Bronchial epithelial cell (primary cell): ENCODE measurements at regions not wholly inside any gene's neighbourhood (a gene's known extent, or its start where the extent isn't known, plus 50 kb on each side); places are given as distances from the start of the nearest gene placed in this dataset.

Source experiments
- DNase-seq: peaks from one replicate; pipeline ENCODE4 v3.0.0-alpha.2; 2010; ENCODE audit warnings: low read depth
- FAIRE-seq: peaks from 2 replicates; lab custom pipeline; 2011; peaks lifted over from hg19 to GRCh38; lab: Jason Lieb, UNC
- H3K27me3 ChIP-seq: 2 replicates; pipeline ENCODE4 v1.5.1; 2011; ENCODE audit warnings: low read length; ENCODE audit not compliant: control insufficient read depth, insufficient read depth
- H3K36me3 ChIP-seq: 2 replicates; pipeline ENCODE4 v1.5.1; 2011; ENCODE audit warnings: low read length; ENCODE audit not compliant: control insufficient read depth, insufficient read depth
- H3K4me3 ChIP-seq: 2 replicates; pipeline ENCODE4 v1.5.1; 2011; ENCODE audit warnings: mild to moderate bottlenecking, low read depth, low read length, control low read depth
- TF ChIP-seq, protein P1 (sequence below): IDR thresholded peaks from 2 replicates; pipeline ENCODE4 v1.5.1; 2011; ENCODE audit warnings: mild to moderate bottlenecking, moderate library complexity, low read length, control low read depth, inconsistent platforms; ENCODE audit not compliant: insufficient read depth, severe bottlenecking

DNA sequence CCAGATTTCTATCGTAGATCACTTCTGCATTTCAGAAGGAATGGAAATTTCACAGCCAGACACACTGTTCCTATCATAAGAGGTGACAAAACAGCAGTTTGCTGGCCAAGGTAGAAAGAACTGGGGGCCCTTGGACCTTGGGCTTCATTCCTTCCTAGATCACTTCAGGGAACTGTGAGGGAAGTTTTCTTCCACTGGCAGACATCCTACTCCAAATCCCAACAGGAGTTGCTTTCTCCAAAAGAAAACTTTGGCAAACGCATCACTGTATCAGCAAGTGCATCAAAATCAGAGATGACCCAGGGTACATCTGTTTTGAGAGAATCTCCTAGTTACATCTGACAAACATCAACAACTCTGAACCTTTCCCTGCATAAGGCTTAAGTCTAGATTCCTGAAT, 348.4 kb upstream of the KLHL29 start:
- no peak for FAIRE-seq
- no peak overlapping the region for H3K4me3 ChIP-seq
- DNase-seq: no peak
- no peaks in the 10 kb centered on the region for H3K36me3 ChIP-seq
- TF ChIP-seq, protein P1, sequence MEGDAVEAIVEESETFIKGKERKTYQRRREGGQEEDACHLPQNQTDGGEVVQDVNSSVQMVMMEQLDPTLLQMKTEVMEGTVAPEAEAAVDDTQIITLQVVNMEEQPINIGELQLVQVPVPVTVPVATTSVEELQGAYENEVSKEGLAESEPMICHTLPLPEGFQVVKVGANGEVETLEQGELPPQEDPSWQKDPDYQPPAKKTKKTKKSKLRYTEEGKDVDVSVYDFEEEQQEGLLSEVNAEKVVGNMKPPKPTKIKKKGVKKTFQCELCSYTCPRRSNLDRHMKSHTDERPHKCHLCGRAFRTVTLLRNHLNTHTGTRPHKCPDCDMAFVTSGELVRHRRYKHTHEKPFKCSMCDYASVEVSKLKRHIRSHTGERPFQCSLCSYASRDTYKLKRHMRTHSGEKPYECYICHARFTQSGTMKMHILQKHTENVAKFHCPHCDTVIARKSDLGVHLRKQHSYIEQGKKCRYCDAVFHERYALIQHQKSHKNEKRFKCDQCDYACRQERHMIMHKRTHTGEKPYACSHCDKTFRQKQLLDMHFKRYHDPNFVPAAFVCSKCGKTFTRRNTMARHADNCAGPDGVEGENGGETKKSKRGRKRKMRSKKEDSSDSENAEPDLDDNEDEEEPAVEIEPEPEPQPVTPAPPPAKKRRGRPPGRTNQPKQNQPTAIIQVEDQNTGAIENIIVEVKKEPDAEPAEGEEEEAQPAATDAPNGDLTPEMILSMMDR: no peak
- no peaks in the 10 kb centered on the region for H3K27me3 ChIP-seq

GRCh38 chr2:23037596-23037995, 347.4 kb upstream of the KLHL29 start:
- DNase-seq: no peak
- no peaks in the 10 kb centered on the region for H3K27me3 ChIP-seq
- no peak for FAIRE-seq
- TF ChIP-seq, protein P1: no peak
- no peaks in the 10 kb centered on the region for H3K36me3 ChIP-seq
- H3K4me3 ChIP-seq: no peak overlapping the region

GRCh38 chr2:23041443-23041842, 343.5 kb upstream of the KLHL29 start:
- no peak overlapping the region for H3K4me3 ChIP-seq
- TF ChIP-seq, protein P1: no peak
- FAIRE-seq (no peak), DNase-seq (no peak)
- no peaks in the 10 kb centered on the region for H3K27me3 ChIP-seq
- no peaks in the 10 kb centered on the region for H3K36me3 ChIP-seq

DNA sequence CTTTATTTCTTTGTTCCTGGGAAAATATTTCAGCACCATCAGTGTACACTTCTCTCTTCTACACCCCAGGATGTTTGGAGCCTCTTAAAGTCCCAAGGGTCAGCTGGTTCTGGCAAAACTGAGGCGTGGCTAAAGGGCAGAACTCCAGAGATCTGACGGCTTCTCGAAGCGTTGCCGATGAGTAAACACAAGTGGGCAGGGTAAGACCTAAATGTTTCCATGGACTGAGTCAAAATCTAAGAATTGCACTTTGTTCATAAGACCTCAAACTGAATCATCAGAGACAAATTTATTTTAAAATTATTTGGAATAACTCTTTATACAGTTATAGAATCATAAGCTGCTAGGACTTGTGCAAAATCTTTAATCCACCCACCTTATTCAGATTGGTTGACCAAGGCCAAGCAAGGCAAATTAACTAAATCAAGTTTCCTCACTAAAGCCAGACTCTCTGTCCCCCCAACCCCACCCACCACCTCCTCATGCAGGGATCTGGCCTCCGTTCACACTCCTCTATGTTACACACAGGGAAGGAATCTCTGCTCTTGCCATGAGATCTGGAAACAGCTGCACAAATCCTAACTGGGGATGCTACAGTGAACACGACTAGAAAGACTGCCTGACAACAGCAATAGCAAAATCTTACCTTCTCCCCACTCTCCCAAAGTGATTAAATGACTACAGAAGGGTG, 342.6 kb upstream of the KLHL29 start:
- Histone ChIP-seq H3K36me3 (no peaks in the 10 kb centered on the region), H3K27me3 (no peaks in the 10 kb centered on the region), H3K4me3 (no peak overlapping the region)
- TF ChIP-seq, protein P1: no peak
- FAIRE-seq: no peak
- DNase-seq: no peak

DNA sequence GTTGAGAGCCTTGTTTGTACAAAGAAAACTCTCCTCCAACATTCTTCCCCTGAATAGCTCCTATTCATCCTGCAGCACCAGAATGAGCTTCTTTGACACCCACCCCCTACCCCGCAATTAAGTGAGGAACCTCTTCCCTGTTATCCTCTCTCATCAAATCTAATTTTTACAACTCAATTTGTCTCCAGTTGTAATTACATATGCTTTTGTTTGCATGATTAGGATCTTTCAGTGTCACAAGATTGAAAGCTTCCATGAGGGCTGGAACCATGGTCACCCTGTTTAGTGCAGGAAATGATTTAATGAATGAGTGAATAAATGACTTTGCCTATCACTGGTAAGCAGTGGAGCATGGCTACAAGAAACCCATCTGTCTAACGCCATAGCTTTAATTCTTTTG, 334.6 kb upstream of the KLHL29 start:
- TF ChIP-seq, protein P1: no peak
- no peak overlapping the region for H3K4me3 ChIP-seq
- H3K36me3 ChIP-seq: no peaks in the 10 kb centered on the region
- no peaks in the 10 kb centered on the region for H3K27me3 ChIP-seq
- DNase-seq (no peak), FAIRE-seq (no peak)

GRCh38 chr2:23053601-23054000, 331.4 kb upstream of the KLHL29 start:
- H3K4me3 ChIP-seq: no peak overlapping the region
- FAIRE-seq (no peak), DNase-seq (no peak)
- no peaks in the 10 kb centered on the region for H3K27me3 ChIP-seq
- H3K36me3 ChIP-seq: no peaks in the 10 kb centered on the region
- TF ChIP-seq, protein P1: no peak
